ENCODE measurements at regions not wholly inside any gene's neighbourhood (a gene's known extent, or its start where the extent isn't known, plus 50 kb on each side); places are given as distances from the start of the nearest gene placed in this dataset.

DNA sequence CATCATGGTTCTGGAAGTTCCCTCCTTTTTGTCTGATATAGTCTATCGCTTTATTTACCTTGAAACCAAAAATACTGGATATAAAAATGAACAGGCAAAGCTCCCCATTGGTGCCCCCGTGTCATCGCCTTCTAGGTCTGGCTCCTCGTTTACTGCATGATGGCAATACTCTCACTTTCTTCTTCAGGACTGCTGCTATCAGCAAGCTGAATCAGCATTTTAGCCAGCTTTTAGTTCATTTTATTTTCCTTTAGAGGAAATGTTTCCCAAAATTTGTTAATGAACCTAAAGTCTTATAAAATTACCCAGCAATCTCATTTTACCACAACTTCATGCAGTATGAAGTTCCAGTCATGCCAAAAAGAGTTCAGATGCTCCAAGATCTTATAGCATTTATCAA, 80.5 kb downstream of the ZIC3 start:
- intact Hi-C loops (cut with DNase I), result no loop called here

DNA sequence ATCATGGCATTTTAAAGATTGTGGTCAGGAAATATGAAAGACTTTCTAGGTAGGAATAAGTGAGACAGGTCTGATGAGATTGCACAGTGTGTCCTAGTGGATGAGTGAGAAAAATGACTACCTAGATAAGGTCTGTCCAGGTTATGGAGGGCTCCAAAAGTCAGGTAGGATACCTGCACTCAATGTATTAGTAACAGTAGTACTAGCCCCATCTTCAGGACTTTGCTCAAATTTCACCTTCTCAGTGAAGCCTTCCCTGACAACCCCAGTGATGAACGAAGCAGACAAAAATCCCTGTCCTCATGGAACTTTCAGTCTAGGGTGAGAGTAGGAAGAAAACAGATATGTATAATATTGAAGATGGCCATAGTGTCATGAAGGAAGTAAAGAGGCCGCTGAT, 85.7 kb downstream of the ZIC3 start:
- no peak overlapping the region for H3K27ac ChIP-seq
- H3K27me3 ChIP-seq (replicated peaks; ENCODE audit: insufficient read depth), result no peaks in the 10 kb centered on the region
- H3K9me3 ChIP-seq, result no peaks in the 10 kb centered on the region
- H3K4me3 ChIP-seq, result no peak overlapping the region
- 77% methylated on average over 2 of the region's 2 CpGs for WGBS
- H3K4me1 ChIP-seq (replicated peaks), result no peaks in the 10 kb centered on the region
- DNase-seq (ENCODE audit: low spot score), result no peak
- no peaks in the 10 kb centered on the region for H3K36me3 ChIP-seq
- TF ChIP-seq, protein P1, sequence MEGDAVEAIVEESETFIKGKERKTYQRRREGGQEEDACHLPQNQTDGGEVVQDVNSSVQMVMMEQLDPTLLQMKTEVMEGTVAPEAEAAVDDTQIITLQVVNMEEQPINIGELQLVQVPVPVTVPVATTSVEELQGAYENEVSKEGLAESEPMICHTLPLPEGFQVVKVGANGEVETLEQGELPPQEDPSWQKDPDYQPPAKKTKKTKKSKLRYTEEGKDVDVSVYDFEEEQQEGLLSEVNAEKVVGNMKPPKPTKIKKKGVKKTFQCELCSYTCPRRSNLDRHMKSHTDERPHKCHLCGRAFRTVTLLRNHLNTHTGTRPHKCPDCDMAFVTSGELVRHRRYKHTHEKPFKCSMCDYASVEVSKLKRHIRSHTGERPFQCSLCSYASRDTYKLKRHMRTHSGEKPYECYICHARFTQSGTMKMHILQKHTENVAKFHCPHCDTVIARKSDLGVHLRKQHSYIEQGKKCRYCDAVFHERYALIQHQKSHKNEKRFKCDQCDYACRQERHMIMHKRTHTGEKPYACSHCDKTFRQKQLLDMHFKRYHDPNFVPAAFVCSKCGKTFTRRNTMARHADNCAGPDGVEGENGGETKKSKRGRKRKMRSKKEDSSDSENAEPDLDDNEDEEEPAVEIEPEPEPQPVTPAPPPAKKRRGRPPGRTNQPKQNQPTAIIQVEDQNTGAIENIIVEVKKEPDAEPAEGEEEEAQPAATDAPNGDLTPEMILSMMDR (IDR thresholded peaks at IDR 0.05), result no peak
- TF ChIP-seq POLR2AphosphoS5 (IDR thresholded peaks at IDR 0.05) (no peak), POLR2A (IDR thresholded peaks at IDR 0.05) (no peak)
- intact Hi-C loops (cut with DNase I), result no loop called here

More for the DNA sequence above, 80.5 kb downstream of the ZIC3 start:
- DNase-seq (ENCODE audit: low spot score), result no peak
- TF ChIP-seq, protein P1 (IDR thresholded peaks at IDR 0.05), result no peak
- TF ChIP-seq POLR2A (IDR thresholded peaks at IDR 0.05), result no peak
- TF ChIP-seq POLR2AphosphoS5 (IDR thresholded peaks at IDR 0.05), result no peak
- 25% methylated on average over 4 of the region's 4 CpGs for WGBS
- Histone ChIP-seq H3K4me3 (no peak overlapping the region), H3K27me3 (replicated peaks; ENCODE audit: insufficient read depth) (no peaks in the 10 kb centered on the region), H3K4me1 (replicated peaks) (no peaks in the 10 kb centered on the region), H3K27ac (no peak overlapping the region), H3K36me3 (no peaks in the 10 kb centered on the region), H3K9me3 (no peaks in the 10 kb centered on the region)

DNA sequence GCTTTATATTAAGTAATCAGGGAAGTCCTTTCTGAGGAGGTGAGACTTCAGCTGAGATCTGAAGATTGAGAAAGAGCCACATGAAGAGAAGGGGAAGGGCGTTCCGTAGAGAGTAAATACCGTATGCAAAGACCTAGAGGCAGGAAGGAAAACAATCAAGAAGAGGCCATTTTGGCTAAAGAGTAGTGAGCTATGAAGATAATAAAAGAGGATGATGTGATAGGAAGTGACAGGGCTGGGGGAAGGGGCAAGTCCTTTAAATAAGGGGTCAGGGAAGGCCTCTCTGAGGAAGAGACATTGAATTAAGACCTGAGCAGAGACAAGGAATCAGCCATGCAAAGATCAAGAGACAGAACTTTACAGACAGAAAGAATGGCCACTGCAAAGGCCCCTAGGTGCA, 86.2 kb downstream of the ZIC3 start:
- DNase-seq (ENCODE audit: low spot score), result no peak
- Histone ChIP-seq H3K27me3 (replicated peaks; ENCODE audit: insufficient read depth) (no peaks in the 10 kb centered on the region), H3K36me3 (no peaks in the 10 kb centered on the region), H3K4me3 (no peak overlapping the region), H3K9me3 (no peaks in the 10 kb centered on the region), H3K27ac (no peak overlapping the region), H3K4me1 (replicated peaks) (no peaks in the 10 kb centered on the region)
- TF ChIP-seq, protein P1 (IDR thresholded peaks at IDR 0.05), result no peak
- TF ChIP-seq POLR2A (IDR thresholded peaks at IDR 0.05) (no peak), POLR2AphosphoS5 (IDR thresholded peaks at IDR 0.05) (no peak)
- intact Hi-C loops (cut with DNase I), result no loop called here
- WGBS, result 92% methylated on average over 3 of the region's 3 CpGs

GRCh38 chrX:137654481-137654880, 88.6 kb downstream of the ZIC3 start:
- no peaks in the 10 kb centered on the region for H3K4me1 ChIP-seq (replicated peaks)
- no peak overlapping the region for H3K27ac ChIP-seq
- H3K36me3 ChIP-seq, result no peaks in the 10 kb centered on the region
- H3K27me3 ChIP-seq (replicated peaks; ENCODE audit: insufficient read depth), result no peaks in the 10 kb centered on the region
- intact Hi-C loops (cut with DNase I), result no loop called here
- TF ChIP-seq, protein P1 (IDR thresholded peaks at IDR 0.05), result no peak
- TF ChIP-seq POLR2AphosphoS5 (IDR thresholded peaks at IDR 0.05), result peak; percentile 49
- H3K4me3 ChIP-seq, result no peak overlapping the region
- H3K9me3 ChIP-seq, result no peaks in the 10 kb centered on the region
- peak; percentile 33 for DNase-seq (ENCODE audit: low spot score)

DNA sequence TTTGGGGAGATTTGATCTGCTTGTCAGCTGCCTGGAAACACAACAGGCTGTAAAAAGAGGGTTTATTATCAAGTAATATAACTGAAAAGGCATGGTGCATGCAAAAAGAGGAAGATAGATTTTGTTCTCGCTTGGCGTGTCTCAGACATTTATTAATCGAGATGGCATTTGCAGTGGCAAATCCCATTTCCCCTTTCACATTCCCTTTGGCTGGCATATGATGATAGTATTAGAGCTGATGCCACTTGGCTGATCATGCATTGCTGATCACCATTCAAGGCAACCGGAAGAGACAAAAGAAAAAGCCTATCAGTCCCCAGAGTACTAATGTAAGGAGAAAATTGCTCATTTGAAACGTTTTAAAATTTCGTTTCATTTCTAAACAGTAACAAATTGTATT, 101.8 kb downstream of the ZIC3 start:
- intact Hi-C loops (cut with DNase I), result no loop called here
- no peak overlapping the region for H3K27ac ChIP-seq
- TF ChIP-seq POLR2AphosphoS5 (IDR thresholded peaks at IDR 0.05) (no peak), POLR2A (IDR thresholded peaks at IDR 0.05) (no peak)
- TF ChIP-seq, protein P1 (IDR thresholded peaks at IDR 0.05), result no peak
- DNase-seq (ENCODE audit: low spot score), result no peak
- no peaks in the 10 kb centered on the region for H3K9me3 ChIP-seq
- H3K4me1 ChIP-seq (replicated peaks), result no peaks in the 10 kb centered on the region
- WGBS, result 73% methylated on average over 6 of the region's 6 CpGs
- no peaks in the 10 kb centered on the region for H3K27me3 ChIP-seq (replicated peaks; ENCODE audit: insufficient read depth)
- H3K36me3 ChIP-seq, result no peaks in the 10 kb centered on the region
- H3K4me3 ChIP-seq, result no peak overlapping the region

All from prostate gland (tissue), 2 donors.